Ishikawa (cell line): ENCODE measurements at regions not wholly inside any gene's neighbourhood (a gene's known extent, or its start where the extent isn't known, plus 50 kb on each side); places are given as distances from the start of the nearest gene placed in this dataset.

Experiments
- CEBPB ChIP-seq: IDR thresholded peaks from 2 replicates; pipeline ENCODE4 v1.6.1; 2012
- EGR1 ChIP-seq: IDR thresholded peaks from 2 replicates; pipeline ENCODE4 v1.6.1; 2012
- EP300 ChIP-seq: IDR thresholded peaks from 2 replicates; pipeline ENCODE4 v1.6.1; 2012; ENCODE audit warnings: borderline replicate concordance
- MAX ChIP-seq: IDR thresholded peaks from 2 replicates; pipeline ENCODE4 v1.6.1; 2012
- NFIC ChIP-seq: IDR thresholded peaks from 2 replicates; pipeline ENCODE4 v1.6.1; 2012
- REST ChIP-seq: IDR thresholded peaks from 2 replicates; pipeline ENCODE4 v1.6.1; 2012; ENCODE audit warnings: low read depth, mild to moderate bottlenecking
- TAF1 ChIP-seq: IDR thresholded peaks from 2 replicates; pipeline ENCODE4 v1.6.1; 2012; ENCODE audit warnings: low read depth, mild to moderate bottlenecking
- TCF12 ChIP-seq: IDR thresholded peaks from 2 replicates; pipeline ENCODE4 v1.6.1; 2012; ENCODE audit warnings: low read depth
- USF1 ChIP-seq: IDR thresholded peaks from 2 replicates; pipeline ENCODE4 v1.6.1; 2012
- YY1 ChIP-seq: IDR thresholded peaks from 2 replicates; pipeline ENCODE4 v1.6.1; 2012; ENCODE audit warnings: low read depth
- ZBTB7A ChIP-seq: IDR thresholded peaks from 2 replicates; pipeline ENCODE4 v1.6.1; 2012; ENCODE audit warnings: low read depth

- TF ChIP-seq REST = no peak
- TF ChIP-seq EGR1 = no peak
- TF ChIP-seq EP300 = no peak
- no peak for TF ChIP-seq YY1
- TF ChIP-seq USF1 = no peak
- TF ChIP-seq ZBTB7A = no peak
- no peak for TF ChIP-seq MAX
- TF ChIP-seq TCF12 = no peak
- TF ChIP-seq TAF1 = no peak
- TF ChIP-seq NFIC = no peak
- TF ChIP-seq CEBPB = no peak
These were observed 160.0 kb downstream of the LRRC30 start for GRCh38 chr18:7390731-7391492.
